Fibroblast of skin of abdomen (primary cell): ENCODE measurements at regions not wholly inside any gene's neighbourhood (a gene's known extent, or its start where the extent isn't known, plus 50 kb on each side); places are given as distances from the start of the nearest gene placed in this dataset.
A peak's percentile ranks its signal among the peaks of the same experiment; 100 is the strongest.
"Not testable (repeated sequence)": the region's sequence is repeated elsewhere in the genome, so short reads cannot be mapped to it uniquely, and the experiment has no call there.

ENCODE experiments used
- DNase-seq: peaks from one replicate; pipeline ENCODE4 v3.0.0-alpha.2; 2013

- no peak for DNase-seq
Measured at GRCh38 chr21:31530897-31531705, 128.4 kb upstream of the SOD1 start.

GRCh38 chr21:31530364-31530763 lies 129.1 kb upstream of the SOD1 start:
- DNase-seq, result no peak

- no peak for DNase-seq
Measured at GRCh38 chr21:31529406-31529805, 130.1 kb upstream of the SOD1 start.

- DNase-seq, result no peak
Measured at GRCh38 chr21:31526040-31526439, 133.5 kb upstream of the SOD1 start.

GRCh38 chr21:31524140-31524539 lies 135.4 kb upstream of the SOD1 start:
- no peak for DNase-seq

GRCh38 chr21:31521515-31521914 lies 138.0 kb upstream of the SOD1 start:
- no peak for DNase-seq

- peak; percentile 25 for DNase-seq
Measured at GRCh38 chr21:31520561-31521098, 138.9 kb upstream of the SOD1 start.

- DNase-seq, result no peak
Measured at GRCh38 chr21:31518580-31518979, 140.9 kb upstream of the SOD1 start.

- DNase-seq, result no peak
Measured at GRCh38 chr21:31517664-31518414, 141.7 kb upstream of the SOD1 start.

- no peak for DNase-seq
Measured at GRCh38 chr21:31515253-31515652, 144.2 kb upstream of the SOD1 start.

GRCh38 chr21:31514598-31514997 lies 144.9 kb upstream of the SOD1 start:
- peak; percentile 9 for DNase-seq

- not testable (repeated sequence) for DNase-seq
Measured at GRCh38 chr21:31513541-31513940, 146.0 kb upstream of the SOD1 start.

GRCh38 chr21:31511999-31512398 lies 147.5 kb upstream of the SOD1 start:
- not testable (repeated sequence) for DNase-seq

GRCh38 chr21:31511258-31511657 lies 148.2 kb upstream of the SOD1 start:
- DNase-seq, result no peak

- peak; percentile 12 for DNase-seq
Measured at GRCh38 chr21:31509194-31510017, 150.1 kb upstream of the SOD1 start.

- no peak for DNase-seq
Measured at GRCh38 chr21:31505975-31506374, 153.5 kb upstream of the SOD1 start.

- DNase-seq, result no peak
Measured at GRCh38 chr21:31503939-31504338, 155.6 kb upstream of the SOD1 start.

GRCh38 chr21:31503467-31503866 lies 156.0 kb upstream of the SOD1 start:
- DNase-seq, result no peak

GRCh38 chr21:31502537-31503143 lies 156.9 kb upstream of the SOD1 start:
- DNase-seq, result no peak

GRCh38 chr21:31501926-31502325 lies 157.6 kb upstream of the SOD1 start:
- DNase-seq, result no peak

GRCh38 chr21:31500982-31501381 lies 156.9 kb upstream of the TIAM1 start:
- DNase-seq, result no peak

- DNase-seq, result no peak
Measured at GRCh38 chr21:31500071-31500470, 156.0 kb upstream of the TIAM1 start.
